ENCODE measurements at regions not wholly inside any gene's neighbourhood (a gene's known extent, or its start where the extent isn't known, plus 50 kb on each side); places are given as distances from the start of the nearest gene placed in this dataset.

DNA sequence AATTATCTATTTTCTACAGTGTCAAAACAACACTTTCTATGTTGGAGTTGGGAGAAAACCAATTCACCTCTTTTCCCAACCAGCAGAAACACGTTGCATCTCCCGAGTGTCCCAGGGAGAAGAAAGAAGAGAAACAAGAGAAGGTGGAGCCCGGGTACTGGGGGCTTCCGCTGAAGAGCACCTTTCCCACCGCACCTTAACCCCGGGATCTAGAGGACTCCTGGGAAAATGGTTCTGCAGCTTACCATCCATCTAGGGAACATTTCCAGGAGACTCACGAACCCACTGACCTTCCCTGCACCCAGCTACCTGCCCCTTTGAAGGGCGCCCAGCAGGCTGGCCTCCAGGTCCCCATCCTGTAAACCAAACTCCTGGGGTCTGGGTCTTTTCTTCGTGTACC is 346.8 kb downstream of the TCERG1L start:
- no peak for ATAC-seq
- Histone ChIP-seq H3K4me1 (ENCODE audit: insufficient read depth, low read length) (no peaks in the 10 kb centered on the region), H3F3A (ENCODE audit: low read length, unreplicated experiment) (no peaks in the 10 kb centered on the region), H3K9ac (ENCODE audit: low read length) (no peak overlapping the region), H3K9me2 (replicated peaks; ENCODE audit: low read length) (no peaks in the 10 kb centered on the region), H3K36me3 (ENCODE audit: low read depth, low read length) (no peaks in the 10 kb centered on the region), H3K4me3 (ENCODE audit: low read length) (no peak overlapping the region), H3K9me3 (ENCODE audit: low read length) (no peaks in the 10 kb centered on the region), H3K27me3 (ENCODE audit: low read length) (no peaks in the 10 kb centered on the region), H3K79me2 (ENCODE audit: low read length) (no peaks in the 10 kb centered on the region), H3K4me2 (ENCODE audit: low read length) (no peak overlapping the region), H3K27ac (ENCODE audit: low read length) (no peak overlapping the region), H4K20me1 (ENCODE audit: low read length) (no peaks in the 10 kb centered on the region), H2AFZ (ENCODE audit: low read length) (no peak overlapping the region)
- TF ChIP-seq EZH2 (IDR thresholded peaks at IDR 0.05; ENCODE audit: low read length, unreplicated experiment) (no peak), CTCF (conservative IDR thresholded peaks at IDR 0.05; ENCODE audit: low read depth, low read length) (no peak), EZH2phosphoT487 (IDR thresholded peaks at IDR 0.05; ENCODE audit: borderline replicate concordance, low read length) (no peak)
- BruUV-seq (replicated peaks): no TSS peak
- ChIA-PET POLR2A (ENCODE audit: unreplicated experiment) (no interaction called here), CTCF (no interaction called here)
- no peak for DNase-seq
- intact Hi-C loops (cut with micrococcal nuclease): no loop called here

DNA sequence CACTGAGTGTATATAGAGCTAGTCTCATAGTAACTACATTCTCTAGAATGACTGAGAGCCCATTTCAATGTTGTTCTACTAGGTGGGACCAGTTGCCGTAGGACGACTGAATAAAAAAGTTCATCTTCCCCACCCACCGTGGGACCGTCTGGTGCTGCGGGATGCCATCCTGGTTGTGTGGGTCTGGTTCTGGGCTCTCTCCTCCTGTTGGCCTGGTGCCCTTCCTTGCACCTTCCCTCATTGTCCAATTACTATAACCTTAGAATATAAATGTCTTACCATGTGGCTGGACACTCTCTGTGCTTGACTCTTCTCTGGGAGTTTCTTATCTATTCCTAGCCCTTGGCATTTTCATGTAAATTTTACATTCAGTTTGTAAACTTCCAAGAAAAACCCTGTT is 344.4 kb downstream of the TCERG1L start:
- DNase-seq: no peak
- Histone ChIP-seq H3K4me1 (ENCODE audit: insufficient read depth, low read length) (no peaks in the 10 kb centered on the region), H3K27ac (ENCODE audit: low read length) (no peak overlapping the region), H3K4me3 (ENCODE audit: low read length) (no peak overlapping the region), H3K9ac (ENCODE audit: low read length) (no peak overlapping the region), H3F3A (ENCODE audit: low read length, unreplicated experiment) (no peaks in the 10 kb centered on the region), H3K27me3 (ENCODE audit: low read length) (no peaks in the 10 kb centered on the region), H3K9me2 (replicated peaks; ENCODE audit: low read length) (no peaks in the 10 kb centered on the region), H3K36me3 (ENCODE audit: low read depth, low read length) (no peaks in the 10 kb centered on the region), H4K20me1 (ENCODE audit: low read length) (no peaks in the 10 kb centered on the region), H3K79me2 (ENCODE audit: low read length) (no peaks in the 10 kb centered on the region), H2AFZ (ENCODE audit: low read length) (no peak overlapping the region), H3K9me3 (ENCODE audit: low read length) (no peaks in the 10 kb centered on the region), H3K4me2 (ENCODE audit: low read length) (no peak overlapping the region)
- ChIA-PET POLR2A (ENCODE audit: unreplicated experiment) (no interaction called here), CTCF (no interaction called here)
- TF ChIP-seq EZH2phosphoT487 (IDR thresholded peaks at IDR 0.05; ENCODE audit: borderline replicate concordance, low read length): no peak
- TF ChIP-seq CTCF (conservative IDR thresholded peaks at IDR 0.05; ENCODE audit: low read depth, low read length): no peak
- no peak for TF ChIP-seq EZH2 (IDR thresholded peaks at IDR 0.05; ENCODE audit: low read length, unreplicated experiment)
- ATAC-seq: no peak
- intact Hi-C loops (cut with micrococcal nuclease): no loop called here
- BruUV-seq (replicated peaks): no TSS peak

DNA sequence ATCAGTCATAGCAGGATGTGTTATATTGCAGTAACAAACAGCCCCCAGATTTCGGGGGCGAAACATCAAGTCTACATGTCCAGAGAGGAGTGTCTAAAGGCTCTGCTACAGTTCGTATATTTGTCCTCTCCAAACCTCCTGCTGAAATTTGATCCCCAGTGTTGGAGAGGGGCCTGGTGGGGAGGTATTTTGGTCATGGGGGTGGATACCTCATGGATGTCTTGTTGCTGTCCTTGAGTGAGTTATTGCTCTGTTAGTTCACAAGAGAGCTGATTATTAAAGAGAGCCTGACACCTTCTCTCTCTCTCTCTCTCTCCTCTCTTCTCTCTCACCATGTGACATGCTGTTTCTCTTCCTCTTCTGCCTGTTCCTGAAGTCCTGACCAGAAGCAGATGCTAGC is 343.7 kb downstream of the TCERG1L start:
- no peak for ATAC-seq
- DNase-seq: no peak
- H3K9ac ChIP-seq (ENCODE audit: low read length): no peak overlapping the region
- H3F3A ChIP-seq (ENCODE audit: low read length, unreplicated experiment): no peaks in the 10 kb centered on the region
- no peaks in the 10 kb centered on the region for H3K27me3 ChIP-seq (ENCODE audit: low read length)
- CTCF ChIA-PET: no interaction called here
- H3K4me3 ChIP-seq (ENCODE audit: low read length): no peak overlapping the region
- H3K4me2 ChIP-seq (ENCODE audit: low read length): no peak overlapping the region
- no peaks in the 10 kb centered on the region for H3K9me2 ChIP-seq (replicated peaks; ENCODE audit: low read length)
- TF ChIP-seq CTCF (conservative IDR thresholded peaks at IDR 0.05; ENCODE audit: low read depth, low read length): no peak
- TF ChIP-seq EZH2 (IDR thresholded peaks at IDR 0.05; ENCODE audit: low read length, unreplicated experiment): no peak
- H2AFZ ChIP-seq (ENCODE audit: low read length): no peak overlapping the region
- no peaks in the 10 kb centered on the region for H3K79me2 ChIP-seq (ENCODE audit: low read length)
- H4K20me1 ChIP-seq (ENCODE audit: low read length): no peaks in the 10 kb centered on the region
- H3K9me3 ChIP-seq (ENCODE audit: low read length): no peaks in the 10 kb centered on the region
- H3K36me3 ChIP-seq (ENCODE audit: low read depth, low read length): no peaks in the 10 kb centered on the region
- H3K4me1 ChIP-seq (ENCODE audit: insufficient read depth, low read length): no peaks in the 10 kb centered on the region
- POLR2A ChIA-PET (ENCODE audit: unreplicated experiment): no interaction called here
- intact Hi-C loops (cut with micrococcal nuclease): no loop called here
- no peak overlapping the region for H3K27ac ChIP-seq (ENCODE audit: low read length)
- BruUV-seq (replicated peaks): no TSS peak
